AG10803 (cell line): ENCODE measurements at regions not wholly inside any gene's neighbourhood (a gene's known extent, or its start where the extent isn't known, plus 50 kb on each side); places are given as distances from the start of the nearest gene placed in this dataset.

Experiments
- DNase-seq: peaks from one replicate; pipeline ENCODE4 v3.0.0; 2010; ENCODE audit warnings: low read depth
- H3K4me3 ChIP-seq: 2 replicates; pipeline ENCODE4 v1.5.1; 2011; ENCODE audit warnings: mild to moderate bottlenecking, low read length, control low read depth
- CTCF ChIP-seq: conservative IDR thresholded peaks from 2 replicates; pipeline ENCODE4 v1.5.1; 2011; ENCODE audit warnings: mild to moderate bottlenecking, low read length, control low read depth, inconsistent platforms

GRCh38 chr3:117543521-117543920 is 833.9 kb downstream of the TUSC7 start:
- no peak for DNase-seq
- TF ChIP-seq CTCF = no peak

GRCh38 chr3:117545484-117545883 is 835.9 kb downstream of the TUSC7 start:
- DNase-seq = no peak

More at GRCh38 chr3:117543521-117543920, 833.9 kb downstream of the TUSC7 start:
- no peak overlapping the region for H3K4me3 ChIP-seq

GRCh38 chr3:117547956-117548550 is 838.5 kb downstream of the TUSC7 start:
- H3K4me3 ChIP-seq = no peak overlapping the region
- no peak for TF ChIP-seq CTCF
- peak; percentile 84 for DNase-seq

More at GRCh38 chr3:117545484-117545883, 835.9 kb downstream of the TUSC7 start:
- H3K4me3 ChIP-seq = no peak overlapping the region
- no peak for TF ChIP-seq CTCF

GRCh38 chr3:117548600-117548999 is 839.0 kb downstream of the TUSC7 start:
- H3K4me3 ChIP-seq = no peak overlapping the region
- no peak for TF ChIP-seq CTCF
- DNase-seq = no peak

GRCh38 chr3:117549716-117550115 is 840.1 kb downstream of the TUSC7 start:
- H3K4me3 ChIP-seq = no peak overlapping the region
- peak; percentile 13 for TF ChIP-seq CTCF
- DNase-seq = no peak

- DNase-seq = no peak
- H3K4me3 ChIP-seq = no peak overlapping the region
- TF ChIP-seq CTCF = no peak
Measured at GRCh38 chr3:117550766-117551165, 841.2 kb downstream of the TUSC7 start.

GRCh38 chr3:117553461-117553860 is 843.9 kb downstream of the TUSC7 start:
- DNase-seq = peak; percentile 9
- TF ChIP-seq CTCF = no peak
- H3K4me3 ChIP-seq = no peak overlapping the region
